ENCODE measurements at regions not wholly inside any gene's neighbourhood (a gene's known extent, or its start where the extent isn't known, plus 50 kb on each side); places are given as distances from the start of the nearest gene placed in this dataset.
A peak's percentile ranks its signal among the peaks of the same experiment; 100 is the strongest.

- Histone ChIP-seq H3K9me3 (ENCODE audit: low read depth, low read length) (no peaks in the 10 kb centered on the region), H2AFZ (ENCODE audit: low read length) (no peak overlapping the region), H4K20me1 (ENCODE audit: insufficient read depth, low read length) (no peaks in the 10 kb centered on the region), H3K4me3 (ENCODE audit: insufficient read depth, low read length) (no peak overlapping the region), H3K27ac (ENCODE audit: low read depth, low read length) (no peak overlapping the region), H3K36me3 (ENCODE audit: insufficient read depth, low read length) (no peaks in the 10 kb centered on the region), H3K27me3 (ENCODE audit: insufficient read depth, low read length) (peaks cover 25% of the 10 kb centered on the region), H3K4me1 (ENCODE audit: insufficient read depth, low read length) (peaks cover 7% of the 10 kb centered on the region), H3K79me2 (ENCODE audit: insufficient read depth, low read length) (no peaks in the 10 kb centered on the region), H3K4me2 (ENCODE audit: insufficient read depth, low read length) (no peak overlapping the region)
- peak; percentile 55 for DNase-seq (ENCODE audit: insufficient read length, low spot score, missing footprints)
- TF ChIP-seq CTCF (IDR thresholded peaks at IDR 0.05; ENCODE audit: extremely low read depth, low read depth, low read length), result no peak
These were observed 114.6 kb upstream of the THY1 start for GRCh38 chr11:119537306-119538253.

- no peak overlapping the region for H2AFZ ChIP-seq (ENCODE audit: low read length)
- no peak for TF ChIP-seq CTCF (IDR thresholded peaks at IDR 0.05; ENCODE audit: extremely low read depth, low read depth, low read length)
- H3K9me3 ChIP-seq (ENCODE audit: low read depth, low read length), result no peaks in the 10 kb centered on the region
- peaks cover 31% of the 10 kb centered on the region for H3K27me3 ChIP-seq (ENCODE audit: insufficient read depth, low read length)
- H4K20me1 ChIP-seq (ENCODE audit: insufficient read depth, low read length), result no peaks in the 10 kb centered on the region
- H3K4me1 ChIP-seq (ENCODE audit: insufficient read depth, low read length), result peaks cover 7% of the 10 kb centered on the region
- H3K4me3 ChIP-seq (ENCODE audit: insufficient read depth, low read length), result no peak overlapping the region
- H3K4me2 ChIP-seq (ENCODE audit: insufficient read depth, low read length), result no peak overlapping the region
- H3K36me3 ChIP-seq (ENCODE audit: insufficient read depth, low read length), result no peaks in the 10 kb centered on the region
- DNase-seq (ENCODE audit: insufficient read length, low spot score, missing footprints), result peak; percentile 11
- H3K27ac ChIP-seq (ENCODE audit: low read depth, low read length), result no peak overlapping the region
- H3K79me2 ChIP-seq (ENCODE audit: insufficient read depth, low read length), result no peaks in the 10 kb centered on the region
These were observed 113.8 kb upstream of the THY1 start for GRCh38 chr11:119536801-119537200.

GRCh38 chr11:119533921-119534736, 111.2 kb upstream of the THY1 start:
- H3K4me3 ChIP-seq (ENCODE audit: insufficient read depth, low read length), result no peak overlapping the region
- H3K27ac ChIP-seq (ENCODE audit: low read depth, low read length), result no peak overlapping the region
- H3K36me3 ChIP-seq (ENCODE audit: insufficient read depth, low read length), result no peaks in the 10 kb centered on the region
- H3K4me1 ChIP-seq (ENCODE audit: insufficient read depth, low read length), result peaks cover 7% of the 10 kb centered on the region
- H3K79me2 ChIP-seq (ENCODE audit: insufficient read depth, low read length), result no peaks in the 10 kb centered on the region
- H3K9me3 ChIP-seq (ENCODE audit: low read depth, low read length), result no peaks in the 10 kb centered on the region
- peak; percentile 97 for DNase-seq (ENCODE audit: insufficient read length, low spot score, missing footprints)
- H4K20me1 ChIP-seq (ENCODE audit: insufficient read depth, low read length), result no peaks in the 10 kb centered on the region
- no peak overlapping the region for H2AFZ ChIP-seq (ENCODE audit: low read length)
- peak; percentile 94 for TF ChIP-seq CTCF (IDR thresholded peaks at IDR 0.05; ENCODE audit: extremely low read depth, low read depth, low read length)
- no peak overlapping the region for H3K4me2 ChIP-seq (ENCODE audit: insufficient read depth, low read length)
- peaks cover 48% of the 10 kb centered on the region for H3K27me3 ChIP-seq (ENCODE audit: insufficient read depth, low read length)

GRCh38 chr11:119533462-119533861, 110.5 kb upstream of the THY1 start:
- Histone ChIP-seq H3K9me3 (ENCODE audit: low read depth, low read length) (no peaks in the 10 kb centered on the region), H3K36me3 (ENCODE audit: insufficient read depth, low read length) (no peaks in the 10 kb centered on the region), H3K27me3 (ENCODE audit: insufficient read depth, low read length) (peaks cover 55% of the 10 kb centered on the region), H3K79me2 (ENCODE audit: insufficient read depth, low read length) (no peaks in the 10 kb centered on the region), H3K4me1 (ENCODE audit: insufficient read depth, low read length) (peaks cover under 1% of the 10 kb centered on the region), H3K27ac (ENCODE audit: low read depth, low read length) (no peak overlapping the region), H4K20me1 (ENCODE audit: insufficient read depth, low read length) (no peaks in the 10 kb centered on the region), H2AFZ (ENCODE audit: low read length) (no peak overlapping the region), H3K4me2 (ENCODE audit: insufficient read depth, low read length) (no peak overlapping the region), H3K4me3 (ENCODE audit: insufficient read depth, low read length) (no peak overlapping the region)
- no peak for DNase-seq (ENCODE audit: insufficient read length, low spot score, missing footprints)
- no peak for TF ChIP-seq CTCF (IDR thresholded peaks at IDR 0.05; ENCODE audit: extremely low read depth, low read depth, low read length)

Measured in osteoblast (primary cell).